BE2C (cell line): ENCODE measurements at regions not wholly inside any gene's neighbourhood (a gene's known extent, or its start where the extent isn't known, plus 50 kb on each side); places are given as distances from the start of the nearest gene placed in this dataset.

Experiments
- DNase-seq: peaks from one replicate; pipeline ENCODE4 v3.0.0-alpha.2; 2020
- H3K27me3 ChIP-seq: fragments of 250-450 bp; sonication (Bioruptor Pico); 2 replicates; pipeline ENCODE4 v1.5.1; 2020; ENCODE audit warnings: mild to moderate bottlenecking
- H3K36me3 ChIP-seq: fragments of 250-450 bp; sonication (Bioruptor Pico); 2 replicates; pipeline ENCODE4 v1.5.1; 2020; ENCODE audit warnings: mild to moderate bottlenecking
- H3K4me1 ChIP-seq: fragments of 250-450 bp; sonication (Bioruptor Pico); 2 replicates; pipeline ENCODE4 v1.5.1; 2020
- H3K4me3 ChIP-seq: 2 replicates; pipeline ENCODE4 v1.5.1; 2011; ENCODE audit warnings: low read depth, low read length
- H3K9me3 ChIP-seq: fragments of 250-450 bp; sonication (Bioruptor Pico); 2 replicates; pipeline ENCODE4 v1.5.1; 2020
- TF ChIP-seq, protein P1 (sequence below): IDR thresholded peaks from 2 replicates; pipeline ENCODE4 v1.5.1; 2012; ENCODE audit warnings: mild to moderate bottlenecking, low read depth, low read length

DNA sequence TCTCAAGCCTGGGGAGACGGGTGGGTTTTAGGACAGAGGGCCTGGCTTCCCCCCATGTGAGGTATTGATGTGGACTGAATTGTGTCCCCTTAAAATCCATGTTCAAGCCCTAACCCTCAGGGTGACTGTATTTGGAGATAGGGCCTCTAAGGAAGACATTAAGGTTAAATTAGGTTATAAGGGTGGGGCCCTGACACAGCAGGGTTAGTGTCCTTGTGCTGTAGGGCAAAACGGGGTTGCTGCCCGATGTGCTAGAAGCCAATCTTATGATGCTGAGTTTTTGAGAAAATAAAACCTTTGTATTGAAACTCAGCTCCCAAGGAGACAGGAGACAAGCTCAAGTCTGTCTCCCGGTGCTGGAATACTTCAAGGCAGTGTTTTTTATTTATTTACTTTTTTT is 71.1 kb upstream of the NUP50 start:
- Histone ChIP-seq H3K36me3 (no peaks in the 10 kb centered on the region), H3K4me3 (no peak overlapping the region), H3K9me3 (no peaks in the 10 kb centered on the region), H3K4me1 (no peaks in the 10 kb centered on the region), H3K27me3 (0 out of 2 replicates have a peak, but pooled peaks cover 6% of the 10 kb centered on the region)
- DNase-seq, result no peak
- TF ChIP-seq, protein P1, sequence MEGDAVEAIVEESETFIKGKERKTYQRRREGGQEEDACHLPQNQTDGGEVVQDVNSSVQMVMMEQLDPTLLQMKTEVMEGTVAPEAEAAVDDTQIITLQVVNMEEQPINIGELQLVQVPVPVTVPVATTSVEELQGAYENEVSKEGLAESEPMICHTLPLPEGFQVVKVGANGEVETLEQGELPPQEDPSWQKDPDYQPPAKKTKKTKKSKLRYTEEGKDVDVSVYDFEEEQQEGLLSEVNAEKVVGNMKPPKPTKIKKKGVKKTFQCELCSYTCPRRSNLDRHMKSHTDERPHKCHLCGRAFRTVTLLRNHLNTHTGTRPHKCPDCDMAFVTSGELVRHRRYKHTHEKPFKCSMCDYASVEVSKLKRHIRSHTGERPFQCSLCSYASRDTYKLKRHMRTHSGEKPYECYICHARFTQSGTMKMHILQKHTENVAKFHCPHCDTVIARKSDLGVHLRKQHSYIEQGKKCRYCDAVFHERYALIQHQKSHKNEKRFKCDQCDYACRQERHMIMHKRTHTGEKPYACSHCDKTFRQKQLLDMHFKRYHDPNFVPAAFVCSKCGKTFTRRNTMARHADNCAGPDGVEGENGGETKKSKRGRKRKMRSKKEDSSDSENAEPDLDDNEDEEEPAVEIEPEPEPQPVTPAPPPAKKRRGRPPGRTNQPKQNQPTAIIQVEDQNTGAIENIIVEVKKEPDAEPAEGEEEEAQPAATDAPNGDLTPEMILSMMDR, result no peak

DNA sequence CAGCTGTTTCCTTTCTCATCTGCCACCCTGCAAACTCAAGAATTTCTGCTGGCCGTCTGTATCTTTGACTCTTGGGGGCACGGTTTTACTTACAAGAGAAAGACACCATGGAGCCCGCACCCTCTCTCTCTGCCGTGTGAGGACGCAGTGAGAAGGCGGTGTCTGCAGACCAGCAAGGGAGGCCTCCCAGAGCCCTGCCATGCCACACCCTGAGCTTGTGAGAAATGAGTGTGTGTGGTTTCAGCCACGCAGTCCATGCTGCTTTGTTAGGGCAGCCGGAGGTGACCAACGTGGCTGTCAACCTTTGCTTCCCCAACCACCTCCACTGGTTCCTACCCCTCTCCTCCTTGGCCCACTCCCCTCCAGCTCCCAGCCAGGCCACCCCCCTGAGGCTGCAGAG is 70.1 kb upstream of the NUP50 start:
- DNase-seq, result no peak
- H3K36me3 ChIP-seq, result no peaks in the 10 kb centered on the region
- no peaks in the 10 kb centered on the region for H3K9me3 ChIP-seq
- 0 out of 2 replicates have a peak, but pooled peaks cover 6% of the 10 kb centered on the region for H3K27me3 ChIP-seq
- H3K4me3 ChIP-seq, result no peak overlapping the region
- TF ChIP-seq, protein P1, result no peak
- H3K4me1 ChIP-seq, result no peaks in the 10 kb centered on the region

DNA sequence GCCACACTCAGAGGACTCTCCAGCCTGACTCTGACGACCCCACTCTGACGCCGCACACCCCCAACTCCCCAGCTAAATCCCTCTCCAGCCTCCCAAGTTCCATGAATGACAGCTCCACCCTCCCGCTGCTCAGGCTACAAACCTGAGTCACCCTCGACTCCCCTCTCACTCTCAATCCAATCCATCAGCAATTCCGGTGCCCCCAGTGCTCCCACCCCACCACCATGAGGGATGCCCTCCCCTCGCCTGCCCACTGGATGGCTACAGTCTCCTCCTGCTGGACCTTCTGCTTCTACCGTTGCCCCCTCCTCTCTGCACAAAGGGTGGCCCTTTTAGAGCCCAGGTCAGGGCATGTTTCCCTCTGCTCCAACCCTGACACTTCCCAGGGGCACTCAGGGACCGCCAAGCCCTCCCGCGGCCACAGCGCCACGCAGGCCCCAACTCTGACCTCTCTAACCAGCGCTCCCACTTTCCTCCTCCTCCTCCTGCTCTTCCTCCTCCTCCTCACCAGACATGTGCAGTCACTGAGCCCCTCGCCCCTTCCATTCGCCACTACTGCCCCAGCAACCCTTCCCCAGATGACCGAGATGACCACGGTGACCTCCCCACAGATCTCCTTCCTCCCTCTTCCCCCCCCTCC is 69.5 kb upstream of the NUP50 start:
- TF ChIP-seq, protein P1, result no peak
- no peak overlapping the region for H3K4me3 ChIP-seq
- H3K27me3 ChIP-seq, result 0 out of 2 replicates have a peak, but pooled peaks cover 6% of the 10 kb centered on the region
- no peaks in the 10 kb centered on the region for H3K9me3 ChIP-seq
- H3K4me1 ChIP-seq, result no peaks in the 10 kb centered on the region
- no peaks in the 10 kb centered on the region for H3K36me3 ChIP-seq
- DNase-seq, result no peak

DNA sequence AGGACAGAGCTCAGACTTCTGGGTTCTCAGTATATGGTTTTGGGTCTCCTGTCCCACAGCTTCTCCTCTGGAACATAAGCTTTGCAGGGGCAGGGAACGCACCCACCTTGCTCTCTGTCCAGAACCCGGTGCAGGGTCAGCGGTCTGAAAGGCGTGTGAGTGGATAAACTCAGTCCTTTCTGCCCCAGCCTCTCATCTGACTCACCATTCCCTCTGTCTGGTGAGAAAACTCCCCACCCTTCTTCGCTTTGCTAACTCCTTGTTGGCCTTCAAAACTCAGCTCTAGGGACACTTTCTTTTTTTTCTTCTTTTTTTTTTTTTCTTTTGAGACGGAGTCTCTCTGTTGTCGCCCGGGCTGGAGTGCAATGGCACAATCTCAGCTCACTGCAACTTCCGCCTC is 68.9 kb upstream of the NUP50 start:
- no peak for DNase-seq
- H3K9me3 ChIP-seq, result no peaks in the 10 kb centered on the region
- TF ChIP-seq, protein P1, result no peak

DNA sequence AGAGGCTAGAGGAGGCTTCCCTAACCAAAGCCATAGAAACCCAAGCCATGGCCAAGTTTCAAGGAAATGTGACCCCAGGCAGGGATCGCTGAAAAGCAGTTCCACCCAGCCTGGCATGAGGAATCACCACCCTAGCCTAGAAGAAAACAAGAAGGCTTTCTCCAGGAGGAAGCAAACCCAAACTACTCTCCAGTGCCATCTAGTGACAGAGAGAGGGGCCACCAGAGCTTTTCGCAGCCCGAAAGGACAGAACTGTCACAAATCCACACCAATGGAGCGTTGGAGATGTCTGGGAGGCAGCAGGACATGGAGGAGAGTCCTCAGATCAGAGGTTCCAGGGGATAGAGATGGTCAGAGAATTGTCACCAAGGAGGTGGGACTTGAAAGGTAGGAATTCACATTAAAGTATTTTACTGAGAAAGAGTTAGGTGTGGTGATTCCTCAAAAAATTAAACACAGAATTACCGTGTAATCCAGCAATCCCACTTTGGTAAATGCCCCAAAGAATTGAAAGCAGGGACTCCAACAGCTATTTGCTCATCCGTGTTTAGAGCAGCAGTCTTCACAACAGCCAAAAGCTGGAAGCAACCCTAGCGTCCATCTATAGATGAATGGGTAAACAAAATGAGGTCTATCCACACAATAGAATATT is 67.3 kb upstream of the NUP50 start:
- H3K4me1 ChIP-seq, result no peaks in the 10 kb centered on the region
- no peaks in the 10 kb centered on the region for H3K9me3 ChIP-seq
- no peak overlapping the region for H3K4me3 ChIP-seq
- DNase-seq, result peak; percentile 65
- 0 out of 2 replicates have a peak, but pooled peaks cover 6% of the 10 kb centered on the region for H3K27me3 ChIP-seq
- TF ChIP-seq, protein P1, result peak; percentile 98
- no peaks in the 10 kb centered on the region for H3K36me3 ChIP-seq

More for the DNA sequence above, 68.9 kb upstream of the NUP50 start:
- Histone ChIP-seq H3K4me1 (no peaks in the 10 kb centered on the region), H3K27me3 (0 out of 2 replicates have a peak, but pooled peaks cover 6% of the 10 kb centered on the region), H3K4me3 (no peak overlapping the region), H3K36me3 (no peaks in the 10 kb centered on the region)

DNA sequence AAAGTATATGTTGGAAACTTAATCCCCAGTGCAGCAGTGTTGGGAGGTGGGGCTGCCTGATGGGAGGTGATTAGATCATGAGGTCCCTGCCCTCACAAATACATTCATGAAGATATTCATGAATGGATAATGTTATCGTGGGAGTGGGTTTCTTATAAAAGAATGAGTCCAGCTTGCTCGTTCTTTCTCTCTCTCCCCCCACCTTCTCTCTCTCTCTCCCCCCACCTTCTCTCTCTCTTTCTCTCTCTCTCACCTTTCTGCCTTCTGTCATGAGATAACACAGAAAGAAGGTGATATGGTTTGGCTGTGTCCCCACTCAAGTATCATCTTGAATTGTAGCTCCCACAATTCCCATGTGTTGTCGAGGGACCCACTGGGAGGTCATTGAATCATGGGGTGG is 66.7 kb upstream of the NUP50 start:
- H3K4me3 ChIP-seq, result no peak overlapping the region
- no peak for DNase-seq
- TF ChIP-seq, protein P1, result no peak
- no peaks in the 10 kb centered on the region; the same call in 1 of the 2 replicates for H3K9me3 ChIP-seq
- H3K27me3 ChIP-seq, result 0 out of 2 replicates have a peak, but pooled peaks cover 6% of the 10 kb centered on the region
- peaks cover 5% of the 10 kb centered on the region for H3K4me1 ChIP-seq
- no peaks in the 10 kb centered on the region for H3K36me3 ChIP-seq
